ENCODE measurements at regions not wholly inside any gene's neighbourhood (a gene's known extent, or its start where the extent isn't known, plus 50 kb on each side); places are given as distances from the start of the nearest gene placed in this dataset.

DNA sequence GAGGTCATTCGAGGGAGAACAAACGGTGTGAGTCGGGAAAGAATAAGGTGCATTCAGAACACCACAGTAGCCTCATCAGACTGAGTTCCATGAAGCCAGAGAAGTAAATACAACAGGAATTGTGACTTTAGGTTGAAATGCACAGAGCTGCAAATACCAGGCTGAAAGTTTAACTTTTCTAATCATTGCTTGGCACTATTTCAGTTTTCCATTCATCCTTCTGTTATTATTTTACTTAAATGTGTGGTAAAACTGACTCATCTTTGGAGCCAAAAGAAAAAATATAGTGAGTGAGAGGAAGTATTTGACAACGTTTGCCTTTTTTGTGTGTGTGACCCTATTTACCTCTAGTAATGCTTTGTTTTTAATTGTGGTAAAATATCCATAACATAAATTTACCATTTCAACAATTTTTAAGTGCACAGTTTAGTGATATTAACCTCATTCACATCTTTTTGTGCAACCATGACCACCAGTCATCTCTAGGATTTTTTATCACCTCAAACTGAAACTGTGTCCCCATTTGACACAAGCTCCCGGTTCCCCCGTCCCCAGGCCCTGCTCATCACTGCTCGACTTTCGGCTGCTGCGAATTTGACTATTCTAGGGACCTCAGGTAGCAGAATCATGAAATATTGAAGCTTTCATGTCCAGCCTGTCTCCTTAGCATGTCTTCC is 166.8 kb downstream of the HSD17B3 start:
- TF ChIP-seq, protein P1, sequence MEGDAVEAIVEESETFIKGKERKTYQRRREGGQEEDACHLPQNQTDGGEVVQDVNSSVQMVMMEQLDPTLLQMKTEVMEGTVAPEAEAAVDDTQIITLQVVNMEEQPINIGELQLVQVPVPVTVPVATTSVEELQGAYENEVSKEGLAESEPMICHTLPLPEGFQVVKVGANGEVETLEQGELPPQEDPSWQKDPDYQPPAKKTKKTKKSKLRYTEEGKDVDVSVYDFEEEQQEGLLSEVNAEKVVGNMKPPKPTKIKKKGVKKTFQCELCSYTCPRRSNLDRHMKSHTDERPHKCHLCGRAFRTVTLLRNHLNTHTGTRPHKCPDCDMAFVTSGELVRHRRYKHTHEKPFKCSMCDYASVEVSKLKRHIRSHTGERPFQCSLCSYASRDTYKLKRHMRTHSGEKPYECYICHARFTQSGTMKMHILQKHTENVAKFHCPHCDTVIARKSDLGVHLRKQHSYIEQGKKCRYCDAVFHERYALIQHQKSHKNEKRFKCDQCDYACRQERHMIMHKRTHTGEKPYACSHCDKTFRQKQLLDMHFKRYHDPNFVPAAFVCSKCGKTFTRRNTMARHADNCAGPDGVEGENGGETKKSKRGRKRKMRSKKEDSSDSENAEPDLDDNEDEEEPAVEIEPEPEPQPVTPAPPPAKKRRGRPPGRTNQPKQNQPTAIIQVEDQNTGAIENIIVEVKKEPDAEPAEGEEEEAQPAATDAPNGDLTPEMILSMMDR (IDR thresholded peaks at IDR 0.05; ENCODE audit: low read depth, low read length, missing control alignments): no peak
- no peak overlapping the region for H3K4me3 ChIP-seq (ENCODE audit: low read depth, low read length)
- no peak for DNase-seq (ENCODE audit: low read depth)

DNA sequence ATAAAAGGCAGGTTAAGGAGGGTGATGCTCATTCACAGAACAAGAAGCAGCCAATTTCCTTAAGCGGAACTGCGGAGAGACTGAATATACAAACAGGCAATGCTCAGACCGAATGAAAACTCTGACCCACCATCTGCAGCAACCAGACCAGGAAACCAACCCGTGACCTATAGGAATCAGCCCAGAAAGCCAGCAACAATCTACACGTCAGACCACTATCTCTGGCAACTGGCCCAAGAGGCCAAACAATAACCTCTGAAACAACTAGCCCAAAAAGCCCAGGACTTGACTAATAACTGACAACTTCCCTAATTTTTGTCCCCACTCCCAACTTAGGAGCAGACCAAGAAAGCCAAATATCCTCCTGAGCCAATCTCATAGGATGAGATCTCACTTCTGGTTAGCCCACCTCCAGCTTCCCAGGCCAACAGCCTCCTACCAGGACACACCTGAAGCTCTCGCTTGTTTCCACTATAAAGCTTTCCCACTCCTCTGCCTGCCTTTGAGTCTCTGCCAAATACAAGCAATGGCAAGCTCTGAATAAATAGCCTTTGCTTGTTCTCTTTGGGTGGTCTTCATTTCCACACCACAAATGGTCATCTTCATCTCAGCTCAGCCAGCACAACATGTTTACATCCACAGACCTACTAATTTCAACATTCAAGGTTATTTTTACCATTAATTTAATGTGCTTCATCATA is 168.5 kb downstream of the HSD17B3 start:
- TF ChIP-seq, protein P1 (IDR thresholded peaks at IDR 0.05; ENCODE audit: low read depth, low read length, missing control alignments): no peak
- DNase-seq (ENCODE audit: low read depth): no peak
- no peak overlapping the region for H3K4me3 ChIP-seq (ENCODE audit: low read depth, low read length)

DNA sequence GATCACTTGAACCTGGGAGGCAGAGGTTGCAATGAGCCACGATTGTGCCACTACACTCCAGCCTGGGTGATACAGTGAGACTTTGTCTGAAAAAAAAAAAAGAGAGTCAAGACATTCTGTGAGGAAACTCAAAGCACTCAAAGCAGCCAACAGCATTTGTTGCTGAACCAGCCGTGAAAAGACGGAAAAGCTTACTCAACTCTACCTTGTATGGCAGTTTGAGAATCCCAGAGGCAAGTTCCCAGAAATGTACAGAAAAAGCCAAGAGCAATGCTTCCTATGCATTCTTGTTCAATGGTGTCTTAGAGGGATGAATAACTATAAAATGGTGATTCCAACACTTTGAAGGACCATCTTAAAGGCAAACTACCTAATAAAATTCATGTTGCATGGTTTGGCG is 170.2 kb downstream of the HSD17B3 start:
- TF ChIP-seq, protein P1 (IDR thresholded peaks at IDR 0.05; ENCODE audit: low read depth, low read length, missing control alignments): no peak
- no peak overlapping the region for H3K4me3 ChIP-seq (ENCODE audit: low read depth, low read length)
- no peak for DNase-seq (ENCODE audit: low read depth)

DNA sequence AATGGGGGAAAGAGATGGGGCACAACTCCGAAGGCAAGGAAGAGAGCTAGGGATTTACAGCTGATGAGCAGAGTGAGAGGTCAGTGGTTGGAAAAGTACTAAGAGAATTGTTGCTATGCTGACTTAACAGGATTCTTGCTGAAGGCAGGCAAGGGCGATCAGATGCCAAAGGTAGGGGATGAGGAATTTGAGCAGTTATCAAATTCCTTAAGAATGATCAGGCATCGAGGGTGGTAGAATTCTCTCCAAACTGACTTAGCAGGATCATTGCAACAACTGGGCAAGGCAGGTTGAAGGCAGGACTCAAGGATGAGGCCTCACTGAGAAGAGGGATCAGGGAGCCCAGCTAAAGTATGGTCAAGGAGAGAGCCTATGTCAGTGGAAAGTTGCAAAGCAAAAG is 171.0 kb downstream of the HSD17B3 start:
- no peak overlapping the region for H3K4me3 ChIP-seq (ENCODE audit: low read depth, low read length)
- TF ChIP-seq, protein P1 (IDR thresholded peaks at IDR 0.05; ENCODE audit: low read depth, low read length, missing control alignments): no peak
- DNase-seq (ENCODE audit: low read depth): no peak

DNA sequence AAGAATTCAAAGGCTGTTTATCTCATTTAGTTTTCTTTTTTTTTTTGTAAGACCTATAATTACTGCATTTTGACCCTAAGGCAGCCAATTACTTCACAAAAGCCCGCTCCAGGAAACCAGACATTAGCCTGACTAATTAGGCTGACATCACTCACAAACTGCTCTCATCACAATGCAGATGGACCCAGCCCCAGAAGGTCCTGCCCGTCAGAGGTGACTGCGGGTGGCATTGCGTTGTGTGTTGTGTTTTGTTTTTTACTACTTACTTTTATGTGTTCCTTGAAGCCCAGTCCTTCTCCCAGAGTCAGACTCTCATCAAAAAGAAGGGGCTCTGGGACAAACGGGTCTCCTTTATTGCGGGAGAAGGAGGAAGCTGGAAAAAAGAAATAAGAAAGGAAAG is 172.2 kb downstream of the HSD17B3 start:
- H3K4me3 ChIP-seq (ENCODE audit: low read depth, low read length): no peak overlapping the region
- TF ChIP-seq, protein P1 (IDR thresholded peaks at IDR 0.05; ENCODE audit: low read depth, low read length, missing control alignments): no peak
- no peak for DNase-seq (ENCODE audit: low read depth)

DNA sequence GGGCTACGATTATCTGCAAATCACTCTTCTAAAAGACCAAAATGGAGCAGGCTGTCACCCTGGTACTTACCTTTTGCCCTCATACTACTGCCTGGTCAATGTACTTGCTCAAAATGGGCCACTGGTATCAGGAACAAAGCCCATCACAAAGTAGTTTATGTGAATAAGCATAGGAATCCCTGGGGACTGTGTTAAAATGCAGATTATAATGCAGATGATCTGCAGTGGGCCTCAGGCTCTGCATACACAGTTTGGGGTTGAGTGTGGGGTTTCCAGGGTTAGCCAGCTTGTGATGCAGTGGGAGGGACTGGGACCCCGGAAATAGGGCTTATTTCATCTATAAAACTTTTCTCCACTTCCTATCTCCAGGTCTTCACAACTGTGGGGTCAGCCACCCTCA is 173.1 kb downstream of the HSD17B3 start:
- no peak overlapping the region for H3K4me3 ChIP-seq (ENCODE audit: low read depth, low read length)
- no peak for DNase-seq (ENCODE audit: low read depth)
- TF ChIP-seq, protein P1 (IDR thresholded peaks at IDR 0.05; ENCODE audit: low read depth, low read length, missing control alignments): no peak
